SK-N-SH treated with all-trans-retinoic acid at 6 μM for 48 hours (cell line): ENCODE measurements at regions not wholly inside any gene's neighbourhood (a gene's known extent, or its start where the extent isn't known, plus 50 kb on each side); places are given as distances from the start of the nearest gene placed in this dataset.

Source experiments
- ATAC-seq: fragments of 200-7000 bp; cut with Tn5 transposase; 3 replicates; pipeline ENCODE4 v1.9.1; 2020; ENCODE audit warnings: mild to moderate bottlenecking, moderate library complexity
- CREB5 ChIP-seq: fragments of 250-450 bp; sonication (Bioruptor Pico); IDR thresholded peaks from 2 replicates; pipeline ENCODE4 v1.5.1; 2020; ENCODE audit warnings: low read depth, mild to moderate bottlenecking, moderate library complexity
- CSDC2 ChIP-seq: fragments of 250-450 bp; sonication (Bioruptor Pico); IDR thresholded peaks from 2 replicates; pipeline ENCODE4 v1.5.0; 2020; ENCODE audit warnings: mild to moderate bottlenecking, moderate library complexity
- CSRNP3 ChIP-seq: fragments of 250-450 bp; sonication (Bioruptor Pico); IDR thresholded peaks from 2 replicates; pipeline ENCODE4 v1.5.1; 2021; ENCODE audit warnings: mild to moderate bottlenecking, moderate library complexity
- ESRRG ChIP-seq: fragments of 250-450 bp; sonication (Bioruptor Pico); IDR thresholded peaks from 2 replicates; pipeline ENCODE4 v1.6.1; 2021; ENCODE audit warnings: mild to moderate bottlenecking
- GLIS3 ChIP-seq: fragments of 250-450 bp; sonication (Bioruptor Pico); IDR thresholded peaks from 2 replicates; pipeline ENCODE4 v1.5.0; 2020; ENCODE audit warnings: mild to moderate bottlenecking, moderate library complexity
- OSR1 ChIP-seq: fragments of 250-450 bp; sonication (Bioruptor Pico); IDR thresholded peaks from 2 replicates; pipeline ENCODE4 v1.8.0; 2022; ENCODE audit warnings: moderate library complexity, mild to moderate bottlenecking, inconsistent platforms
- SNAI2 ChIP-seq: fragments of 250-450 bp; sonication (Bioruptor Pico); IDR thresholded peaks from 2 replicates; pipeline ENCODE4 v1.5.0; 2020; ENCODE audit warnings: mild to moderate bottlenecking, moderate library complexity
- TCF4 ChIP-seq: fragments of 250-450 bp; sonication (Bioruptor Pico); IDR thresholded peaks from 2 replicates; pipeline ENCODE4 v1.8.0; 2021; ENCODE audit warnings: mild to moderate bottlenecking, moderate library complexity, borderline replicate concordance
- TOX ChIP-seq: fragments of 250-450 bp; sonication (Bioruptor Pico); IDR thresholded peaks from 2 replicates; pipeline ENCODE4 v1.8.0; 2021; ENCODE audit warnings: mild to moderate bottlenecking, moderate library complexity, borderline replicate concordance
- ZC3H10 ChIP-seq: fragments of 250-450 bp; sonication (Bioruptor Pico); IDR thresholded peaks from 2 replicates; pipeline ENCODE4 v1.5.1; 2021; ENCODE audit warnings: mild to moderate bottlenecking, moderate library complexity
- ZFP3 ChIP-seq: fragments of 250-450 bp; sonication (Bioruptor Pico); IDR thresholded peaks from 2 replicates; pipeline ENCODE4 v1.5.0; 2020; ENCODE audit warnings: mild to moderate bottlenecking, moderate library complexity
- ZNF565 ChIP-seq: fragments of 450-650 bp; formaldehyde crosslinking; conservative IDR thresholded peaks from 2 replicates; pipeline ENCODE4 v1.5.0; 2020; ENCODE audit warnings: low read depth, mild to moderate bottlenecking, moderate library complexity
- ZNF70 ChIP-seq: fragments of 450-650 bp; formaldehyde crosslinking; IDR thresholded peaks from 2 replicates; pipeline ENCODE4 v1.5.0; 2020; ENCODE audit warnings: mild to moderate bottlenecking, moderate library complexity
- ZNF8 ChIP-seq: fragments of 450-650 bp; formaldehyde crosslinking; IDR thresholded peaks from 2 replicates; pipeline ENCODE4 v1.5.0; 2020; ENCODE audit warnings: mild to moderate bottlenecking, moderate library complexity
- TF ChIP-seq, protein P1 (sequence below): fragments of 250-450 bp; sonication (Bioruptor Pico); IDR thresholded peaks from 2 replicates; pipeline ENCODE4 v1.5.0; 2020; ENCODE audit warnings: mild to moderate bottlenecking, moderate library complexity

DNA sequence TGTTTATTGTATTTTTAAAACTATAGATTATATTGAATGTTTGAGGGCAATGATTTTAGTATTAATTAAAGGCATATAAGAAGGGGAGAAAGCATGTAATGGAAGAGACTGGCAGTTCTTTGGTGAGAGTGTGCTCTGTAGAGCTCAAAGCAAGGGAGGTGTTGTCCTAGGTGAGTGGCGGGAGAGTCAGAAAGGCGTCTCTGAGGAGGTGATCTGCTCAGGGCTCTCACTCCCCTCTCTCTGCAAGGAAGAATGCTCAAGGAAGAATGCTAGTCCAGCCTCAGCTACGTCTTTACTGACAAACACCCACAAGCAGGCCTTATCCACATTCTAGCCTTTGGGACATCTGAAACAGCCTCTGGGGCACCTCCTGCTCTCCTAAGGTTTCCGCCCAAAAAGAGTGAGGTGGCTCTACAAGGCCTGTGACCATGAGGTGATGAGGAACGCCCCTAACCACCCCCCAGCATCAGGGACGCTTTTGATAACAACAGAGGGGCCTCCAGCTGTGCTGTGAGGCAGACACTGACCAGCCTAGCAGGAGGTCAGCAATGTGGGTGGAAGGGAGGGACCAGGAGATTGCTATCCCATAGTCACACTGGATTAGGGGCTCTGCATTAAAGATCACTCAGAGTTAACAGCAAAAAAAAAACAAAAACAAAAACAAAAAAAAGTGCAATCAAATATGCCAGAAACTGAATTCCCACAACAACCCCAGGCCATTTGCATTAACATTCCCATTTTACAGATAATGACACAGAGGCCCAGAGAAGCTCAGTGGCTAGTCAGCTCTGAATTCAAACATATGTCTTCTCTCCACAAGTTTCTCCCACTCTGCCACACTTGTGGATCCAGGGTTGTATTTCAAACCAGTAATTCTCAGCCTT is 202.2 kb upstream of the CTNNB1 start:
- no peak for TF ChIP-seq CSDC2 (CRISPR knock-in tag)
- ATAC-seq = no peak

DNA sequence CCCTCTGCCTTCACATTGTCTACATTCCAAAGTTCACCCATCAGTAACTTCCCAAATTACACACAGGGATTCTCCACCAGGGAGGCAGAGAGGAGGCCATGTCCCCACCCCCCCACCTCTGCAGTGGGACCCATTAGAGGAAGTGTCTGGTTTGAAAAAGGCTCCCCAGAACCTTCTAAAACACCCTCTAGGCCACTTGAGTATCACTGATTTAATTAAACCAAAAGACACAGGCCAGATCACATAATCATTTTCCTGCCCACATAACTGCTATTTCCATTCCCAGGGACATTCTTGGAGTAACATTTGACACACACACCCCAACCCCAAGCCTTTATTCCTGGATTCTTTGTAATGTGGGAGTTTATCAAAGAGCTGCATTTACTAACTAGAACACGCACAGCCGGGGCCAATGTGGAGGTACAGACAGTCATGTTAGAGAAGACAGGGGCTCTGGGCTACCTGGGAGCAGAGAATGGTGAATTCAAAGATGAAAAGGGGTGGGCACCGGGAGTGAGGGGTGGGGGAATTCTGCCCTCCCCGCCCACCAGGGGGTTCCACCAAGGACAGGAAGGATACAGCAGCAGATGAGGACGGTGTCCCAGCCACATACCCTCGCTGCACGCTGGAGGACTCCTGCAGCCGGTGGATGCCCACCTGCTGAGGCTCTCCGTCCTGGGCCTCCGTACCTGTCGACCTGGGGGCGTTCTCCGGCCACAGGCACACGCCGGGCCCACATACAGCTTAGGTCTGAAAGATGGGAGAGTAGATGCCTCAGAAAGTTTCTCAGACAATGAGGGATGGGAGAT is 201.4 kb upstream of the CTNNB1 start:
- ATAC-seq = no peak
- TF ChIP-seq TCF4 (peak; percentile 52; the same call in 1 of the 2 replicates), GLIS3 (CRISPR knock-in tag) (no peak)
- TF ChIP-seq, protein P1, sequence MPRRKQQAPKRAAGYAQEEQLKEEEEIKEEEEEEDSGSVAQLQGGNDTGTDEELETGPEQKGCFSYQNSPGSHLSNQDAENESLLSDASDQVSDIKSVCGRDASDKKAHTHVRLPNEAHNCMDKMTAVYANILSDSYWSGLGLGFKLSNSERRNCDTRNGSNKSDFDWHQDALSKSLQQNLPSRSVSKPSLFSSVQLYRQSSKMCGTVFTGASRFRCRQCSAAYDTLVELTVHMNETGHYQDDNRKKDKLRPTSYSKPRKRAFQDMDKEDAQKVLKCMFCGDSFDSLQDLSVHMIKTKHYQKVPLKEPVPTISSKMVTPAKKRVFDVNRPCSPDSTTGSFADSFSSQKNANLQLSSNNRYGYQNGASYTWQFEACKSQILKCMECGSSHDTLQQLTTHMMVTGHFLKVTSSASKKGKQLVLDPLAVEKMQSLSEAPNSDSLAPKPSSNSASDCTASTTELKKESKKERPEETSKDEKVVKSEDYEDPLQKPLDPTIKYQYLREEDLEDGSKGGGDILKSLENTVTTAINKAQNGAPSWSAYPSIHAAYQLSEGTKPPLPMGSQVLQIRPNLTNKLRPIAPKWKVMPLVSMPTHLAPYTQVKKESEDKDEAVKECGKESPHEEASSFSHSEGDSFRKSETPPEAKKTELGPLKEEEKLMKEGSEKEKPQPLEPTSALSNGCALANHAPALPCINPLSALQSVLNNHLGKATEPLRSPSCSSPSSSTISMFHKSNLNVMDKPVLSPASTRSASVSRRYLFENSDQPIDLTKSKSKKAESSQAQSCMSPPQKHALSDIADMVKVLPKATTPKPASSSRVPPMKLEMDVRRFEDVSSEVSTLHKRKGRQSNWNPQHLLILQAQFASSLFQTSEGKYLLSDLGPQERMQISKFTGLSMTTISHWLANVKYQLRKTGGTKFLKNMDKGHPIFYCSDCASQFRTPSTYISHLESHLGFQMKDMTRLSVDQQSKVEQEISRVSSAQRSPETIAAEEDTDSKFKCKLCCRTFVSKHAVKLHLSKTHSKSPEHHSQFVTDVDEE (CRISPR knock-in tag) = 0 out of 2 replicates have a peak, but pooled peaks have one; percentile 14
- TF ChIP-seq, all 23 proteins: peak for 2

- TF ChIP-seq CREB5 (CRISPR knock-in tag) = no peak
- TF ChIP-seq OSR1 = no peak
- TF ChIP-seq TCF4 = no peak
- TF ChIP-seq CSRNP3 (CRISPR knock-in tag) = no peak
- TF ChIP-seq ZC3H10 = no peak
- no peak for TF ChIP-seq CSDC2 (CRISPR knock-in tag)
- TF ChIP-seq ZFP3 (CRISPR knock-in tag) = no peak
- no peak for TF ChIP-seq ZNF70 (CRISPR knock-in tag)
- TF ChIP-seq ESRRG (CRISPR knock-in tag) = no peak
- TF ChIP-seq TOX (CRISPR knock-in tag) = no peak
- ATAC-seq = no peak
These were observed 199.6 kb upstream of the CTNNB1 start for GRCh38 chr3:40999682-41000081.

DNA sequence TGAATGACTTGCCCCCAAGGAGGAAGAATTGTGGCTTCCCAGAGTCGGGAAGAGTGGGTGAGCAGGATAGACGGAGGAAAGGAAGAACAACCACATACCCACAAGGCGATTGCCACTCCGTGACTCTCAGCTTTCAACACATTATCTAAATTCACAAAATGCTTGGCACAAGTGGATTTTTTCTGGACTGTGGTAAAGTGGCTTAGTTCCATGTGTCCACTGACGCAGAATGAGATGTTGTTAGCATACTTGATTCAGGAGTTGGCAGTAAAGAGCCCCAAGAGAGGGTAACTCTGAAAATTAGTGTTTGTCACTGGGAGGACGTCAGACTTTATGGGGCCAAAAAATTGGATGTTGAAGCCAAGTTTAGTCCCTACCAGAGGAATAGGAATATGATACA is 198.8 kb upstream of the CTNNB1 start:
- no peak for ATAC-seq

More for the DNA sequence above, 198.8 kb upstream of the CTNNB1 start:
- no peak for TF ChIP-seq ZNF8 (CRISPR knock-in tag)
- TF ChIP-seq ZC3H10 = no peak
- TF ChIP-seq, protein P1 (CRISPR knock-in tag) = no peak
- no peak for TF ChIP-seq GLIS3 (CRISPR knock-in tag)
- TF ChIP-seq SNAI2 (CRISPR knock-in tag) = no peak
- TF ChIP-seq ESRRG (CRISPR knock-in tag) = no peak
- no peak for TF ChIP-seq ZNF565 (CRISPR knock-in tag)
